MV-4-11 (cell line): ENCODE measurements at regions not wholly inside any gene's neighbourhood (a gene's known extent, or its start where the extent isn't known, plus 50 kb on each side); places are given as distances from the start of the nearest gene placed in this dataset.

Source experiments
- DNase-seq: peaks from one replicate; lab custom pipeline; 2025; lab: John Stamatoyannopoulos, UW

DNA sequence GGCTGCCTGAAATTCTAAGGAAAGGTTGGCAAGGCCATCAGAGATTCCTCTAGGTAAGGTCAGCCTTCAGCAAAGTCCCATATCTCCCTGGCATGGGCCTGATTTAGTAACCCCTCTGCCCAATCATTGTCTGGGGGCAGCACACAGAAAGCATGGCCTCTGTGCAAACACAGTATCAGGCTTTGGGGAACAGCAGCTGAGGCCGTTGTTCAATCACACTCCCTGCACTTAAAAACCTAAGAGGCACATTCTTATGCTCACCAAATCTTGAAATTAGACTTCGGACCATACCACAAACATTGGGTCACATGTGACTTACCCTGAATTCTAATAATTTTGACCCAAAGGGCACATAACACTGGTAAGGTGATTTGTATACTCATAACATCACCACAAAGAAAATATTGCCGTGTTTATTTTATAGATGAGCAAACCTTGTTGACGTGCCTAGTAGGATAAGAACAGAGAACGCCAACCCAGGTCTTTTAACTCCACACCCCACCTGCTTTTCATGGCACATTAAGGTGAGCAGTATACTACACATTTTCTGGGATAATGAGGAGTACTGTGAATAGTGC lies 212.7 kb downstream of the HNMT start:
- no peak for DNase-seq

GRCh38 chr2:138177693-138178092 lies 213.4 kb downstream of the HNMT start:
- no peak for DNase-seq

- no peak for DNase-seq
These were observed 216.6 kb downstream of the HNMT start for GRCh38 chr2:138180692-138181386.

- no peak for DNase-seq
These were observed 218.1 kb downstream of the HNMT start for GRCh38 chr2:138182250-138182936.

DNA sequence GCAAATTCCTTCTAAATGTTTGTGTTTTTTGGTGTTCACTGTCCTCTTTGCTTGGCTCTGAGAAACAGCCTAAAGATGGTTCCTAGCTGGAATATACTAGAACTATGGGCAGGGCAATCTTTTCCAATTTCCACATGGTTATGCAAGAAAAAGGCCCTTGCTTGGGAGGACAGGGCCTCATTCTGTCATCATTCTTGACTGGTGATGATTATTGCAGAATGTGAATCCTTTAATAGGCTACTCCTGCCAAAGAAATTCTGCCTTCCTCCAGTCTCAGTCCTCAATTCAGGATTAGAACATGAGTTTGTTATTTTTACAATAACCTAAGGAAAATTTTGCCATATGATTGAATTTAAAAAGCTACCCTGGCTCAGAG lies 218.7 kb downstream of the HNMT start:
- no peak for DNase-seq

DNA sequence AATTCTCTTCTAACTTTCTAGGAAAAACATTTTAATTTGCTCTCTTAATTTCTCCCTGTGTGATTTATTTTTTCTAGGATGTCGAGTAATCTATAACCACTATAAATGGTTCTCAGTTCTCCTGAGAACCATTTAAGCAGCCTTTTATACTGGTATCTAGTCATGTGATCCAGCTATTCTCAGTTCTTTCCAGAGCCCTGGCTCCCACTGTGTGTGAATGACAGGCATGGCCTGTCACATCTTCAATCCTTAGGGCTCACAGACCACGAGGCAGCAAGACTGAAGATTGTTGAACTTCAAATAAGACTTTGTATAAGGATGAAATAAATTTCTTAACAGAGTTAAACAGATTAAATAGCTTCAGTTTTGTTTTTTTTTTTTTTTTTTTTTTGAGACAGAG lies 219.4 kb downstream of the HNMT start:
- DNase-seq, result no peak

- no peak for DNase-seq
These were observed 220.2 kb downstream of the HNMT start for GRCh38 chr2:138184428-138184827.

DNA sequence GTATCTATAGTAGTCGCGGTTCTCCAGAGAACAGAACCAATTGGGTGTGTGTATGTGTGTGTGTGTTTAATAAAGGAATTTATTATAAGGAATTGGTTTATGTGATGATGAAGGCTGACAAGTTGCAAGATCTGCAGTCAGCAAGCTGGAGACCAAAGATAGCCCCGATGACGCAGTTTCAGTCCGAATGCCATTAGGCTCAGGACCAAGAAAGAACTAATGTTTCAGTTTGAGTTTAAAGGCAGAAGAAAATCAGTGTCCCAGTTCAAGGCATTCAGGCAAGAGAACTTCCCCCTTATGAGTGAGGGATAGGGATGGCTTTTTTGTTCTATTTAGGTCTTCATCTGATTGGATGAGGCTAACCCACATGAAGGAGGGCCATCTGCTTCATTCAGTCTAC lies 221.6 kb downstream of the HNMT start:
- no peak for DNase-seq

DNA sequence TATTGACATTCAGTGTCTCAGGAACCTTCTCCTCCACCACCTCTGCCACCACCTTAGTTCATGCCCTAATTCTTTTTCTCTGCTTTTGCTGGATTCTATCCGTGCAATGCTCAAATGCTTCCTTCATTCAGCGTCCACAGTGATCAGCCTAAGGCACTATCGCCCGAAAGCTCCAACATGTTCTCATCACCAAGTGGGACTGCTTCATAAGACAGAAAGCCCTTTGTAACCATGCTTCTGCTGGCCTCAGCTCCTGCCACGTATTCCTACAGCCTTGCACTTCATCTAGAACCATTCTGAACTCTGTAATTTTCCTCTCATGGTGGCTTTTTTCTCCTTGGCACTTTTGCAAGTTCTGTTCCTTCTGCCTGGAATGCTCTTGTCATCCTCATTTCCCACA lies 222.9 kb downstream of the HNMT start:
- DNase-seq, result no peak

DNA sequence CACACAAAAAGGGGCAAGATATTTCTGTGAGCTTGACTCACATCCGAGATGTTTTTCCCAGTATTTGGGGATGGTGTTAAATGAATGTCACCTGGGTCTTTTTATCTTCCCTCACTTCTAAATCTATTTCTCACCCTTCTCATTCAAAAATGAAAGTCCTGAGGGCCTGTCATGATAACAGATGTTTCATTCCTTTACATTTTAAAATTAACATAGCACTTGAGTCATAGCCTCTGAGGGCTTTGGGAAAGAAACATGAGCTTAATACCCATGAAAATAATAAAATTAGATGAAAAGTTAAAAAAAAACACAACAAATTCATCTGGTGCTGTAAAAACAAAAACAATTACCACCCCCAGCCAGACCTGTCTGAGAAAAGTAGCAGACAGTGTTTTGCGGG lies 226.7 kb downstream of the HNMT start:
- DNase-seq, result no peak

DNA sequence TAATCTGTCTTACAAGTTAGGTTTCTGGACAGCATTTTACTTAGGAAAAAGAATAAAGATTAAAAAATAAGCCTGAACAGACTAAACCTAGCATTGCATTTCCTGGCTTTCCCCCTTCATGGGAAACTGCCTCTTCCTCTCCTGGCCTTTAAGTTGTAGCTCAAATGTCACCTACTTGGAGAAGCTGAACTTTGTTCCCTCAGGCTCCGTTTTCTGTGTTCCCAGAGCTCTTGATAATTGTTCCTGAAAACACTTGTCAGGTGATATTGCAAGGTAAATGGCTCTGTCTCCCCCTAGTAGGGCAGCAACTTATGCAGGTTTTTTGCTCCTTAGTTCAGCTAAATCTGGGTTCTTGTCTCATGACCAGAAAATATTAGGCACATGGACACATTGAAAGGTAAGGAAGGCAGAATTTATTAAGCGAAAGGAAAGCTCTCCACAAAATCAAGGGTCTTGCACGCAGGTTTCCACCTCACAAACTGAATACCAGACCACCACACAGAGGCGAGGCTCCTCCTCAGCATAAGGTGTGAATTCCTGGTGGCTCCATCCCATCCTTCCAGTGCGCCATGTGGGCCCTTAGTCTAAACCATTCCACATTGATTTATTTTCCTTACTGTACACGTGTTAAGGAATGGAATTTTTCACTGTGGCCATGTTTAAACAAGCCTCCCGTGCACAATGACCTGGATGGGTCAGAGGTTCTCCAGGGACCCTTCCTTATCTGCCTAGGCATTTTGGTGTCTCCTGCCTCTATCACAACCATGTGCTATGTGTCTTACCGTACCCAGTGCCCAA lies 229.3 kb downstream of the HNMT start:
- no peak for DNase-seq

- DNase-seq, result no peak
These were observed 237.0 kb downstream of the HNMT start for GRCh38 chr2:138201286-138201685.

DNA sequence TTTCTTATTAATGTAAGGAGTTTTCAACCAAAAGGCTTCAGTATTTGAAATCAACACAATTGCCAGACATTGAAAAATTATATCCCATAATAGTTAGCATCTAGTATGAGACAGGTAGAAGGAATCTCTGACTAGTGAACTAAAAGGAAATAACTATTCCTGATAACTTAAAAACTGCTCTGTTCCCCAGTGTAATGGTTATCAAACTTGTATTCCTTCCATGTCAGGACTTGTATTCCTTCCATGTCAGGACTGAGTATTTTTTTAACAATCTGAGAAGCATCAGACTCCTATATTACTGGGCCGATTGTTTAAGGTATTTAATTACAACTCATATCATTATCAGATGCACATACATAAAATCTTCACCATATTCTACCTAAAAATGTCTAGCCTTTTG lies 238.5 kb downstream of the HNMT start:
- no peak for DNase-seq

DNA sequence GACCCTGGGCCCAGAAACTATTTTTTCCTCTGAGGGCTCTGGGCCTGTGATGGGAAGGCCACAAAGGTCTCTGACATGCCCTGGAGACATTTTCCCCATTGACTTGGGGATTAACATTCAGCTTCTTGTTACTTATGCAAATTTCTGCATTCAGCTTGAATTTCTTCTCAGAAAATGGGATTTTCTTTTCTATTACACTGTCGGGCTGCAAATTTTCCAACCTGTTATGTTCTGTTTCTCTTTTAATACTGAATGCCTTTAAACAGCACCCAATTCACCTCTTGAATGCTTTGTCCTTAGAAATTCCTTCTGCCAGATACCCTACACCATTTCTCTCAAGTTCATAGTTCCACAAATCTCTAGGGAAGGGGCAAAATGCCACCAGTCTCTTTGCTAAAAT lies 241.0 kb downstream of the HNMT start:
- no peak for DNase-seq

GRCh38 chr2:138207074-138207930 lies 243.0 kb downstream of the HNMT start:
- no peak for DNase-seq

- DNase-seq, result no peak
These were observed 244.7 kb downstream of the HNMT start for GRCh38 chr2:138209009-138209408.

GRCh38 chr2:138210487-138210886 lies 246.2 kb downstream of the HNMT start:
- DNase-seq, result no peak

DNA sequence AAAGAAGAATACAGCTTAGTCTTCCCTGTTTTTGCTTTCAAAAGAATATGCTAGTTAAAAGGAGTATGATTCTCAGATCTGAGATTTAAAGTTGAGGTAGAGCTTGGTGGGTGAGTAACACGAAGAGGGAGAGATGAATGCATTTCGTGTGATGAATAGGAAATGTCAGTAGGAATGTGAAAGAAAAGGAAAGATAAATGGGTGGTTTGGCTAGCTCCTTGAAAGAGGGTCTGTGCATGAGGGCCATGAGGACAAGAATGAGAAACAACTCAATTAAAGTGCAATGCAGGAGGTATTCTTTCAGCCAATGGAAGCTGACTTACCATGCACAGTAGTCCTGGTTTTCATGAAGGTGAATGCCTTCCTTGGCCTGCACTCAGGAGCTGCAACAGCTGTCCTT lies 248.2 kb downstream of the HNMT start:
- no peak for DNase-seq

DNA sequence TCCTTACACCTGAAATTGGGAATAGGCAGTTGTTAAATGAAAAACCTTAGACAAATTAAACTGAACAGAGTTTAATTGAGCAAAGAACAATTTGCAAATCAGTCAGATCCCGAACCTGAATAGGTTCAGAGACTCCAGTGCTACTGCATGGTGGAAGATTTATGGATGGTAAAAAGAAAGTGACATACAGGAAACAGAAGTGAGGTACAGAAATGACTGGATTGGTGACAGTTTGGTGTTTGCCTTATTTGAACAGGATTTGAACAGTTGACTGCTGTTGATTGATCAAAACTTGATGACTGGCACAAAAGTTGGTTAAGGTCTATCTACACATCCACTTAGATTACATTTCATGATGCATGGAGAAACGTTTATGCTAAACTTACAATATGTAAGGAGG lies 248.8 kb downstream of the HNMT start:
- no peak for DNase-seq

- no peak for DNase-seq
These were observed 249.4 kb downstream of the HNMT start for GRCh38 chr2:138213624-138214023.

DNA sequence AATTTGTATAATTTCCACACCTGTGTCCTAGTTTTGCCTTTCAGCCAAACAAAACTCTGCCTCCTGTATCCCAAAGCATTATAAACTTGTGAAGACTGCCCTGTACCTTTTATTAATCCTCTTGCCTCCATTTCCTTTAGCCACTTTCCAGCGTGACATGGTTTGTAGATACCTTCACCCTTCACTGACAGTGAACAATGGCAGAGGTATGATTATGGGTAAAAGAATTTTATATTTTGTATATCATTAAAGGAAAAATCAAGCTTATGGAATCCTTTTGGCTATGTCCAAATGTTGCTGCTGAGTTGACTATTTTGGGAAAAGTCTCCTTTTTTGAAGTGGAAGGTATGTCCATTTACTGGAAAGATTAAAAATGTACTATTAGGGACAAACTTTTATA lies 251.7 kb downstream of the HNMT start:
- no peak for DNase-seq

GRCh38 chr2:138217975-138218374 lies 253.7 kb downstream of the HNMT start:
- no peak for DNase-seq
